GM19324 (cell line): ENCODE measurements at regions not wholly inside any gene's neighbourhood (a gene's known extent, or its start where the extent isn't known, plus 50 kb on each side); places are given as distances from the start of the nearest gene placed in this dataset.
"Not testable (repeated sequence)": the region's sequence is repeated elsewhere in the genome, so short reads cannot be mapped to it uniquely, and the experiment has no call there.

Experiments used
- ATAC-seq: cut with Tn5 transposase; IDR thresholded peaks from one replicate; pipeline ENCODE4 v1.9.1; 2021; ENCODE audit warnings: mild to moderate bottlenecking, moderate library complexity; ENCODE audit not compliant: unreplicated experiment, low FRiP score

- no peak for ATAC-seq
Observed at GRCh38 chr7:112540839-112541577, 60.2 kb downstream of the LSMEM1 start.

- ATAC-seq, result no peak
Observed at GRCh38 chr7:112546723-112547513, 66.1 kb downstream of the LSMEM1 start.

GRCh38 chr7:112547916-112548315 lies 67.1 kb downstream of the LSMEM1 start:
- no peak for ATAC-seq

- peak; percentile 84 for ATAC-seq
Observed at GRCh38 chr7:112550468-112551060, 69.8 kb downstream of the LSMEM1 start.

- not testable (repeated sequence) for ATAC-seq
Observed at GRCh38 chr7:112551521-112551920, 70.7 kb downstream of the LSMEM1 start.

- ATAC-seq, result no peak
Observed at GRCh38 chr7:112554591-112554990, 73.8 kb downstream of the LSMEM1 start.

- ATAC-seq, result peak; percentile 87
Observed at GRCh38 chr7:112556633-112557032, 75.8 kb downstream of the LSMEM1 start.

GRCh38 chr7:112566442-112567324 lies 85.9 kb downstream of the LSMEM1 start:
- no peak for ATAC-seq

GRCh38 chr7:112567388-112567787 lies 86.6 kb downstream of the LSMEM1 start:
- ATAC-seq, result no peak

GRCh38 chr7:112571852-112572607 lies 91.2 kb downstream of the LSMEM1 start:
- ATAC-seq, result no peak

GRCh38 chr7:112572669-112573301 lies 92.0 kb downstream of the LSMEM1 start:
- no peak for ATAC-seq

GRCh38 chr7:112573302-112574039 lies 92.7 kb downstream of the LSMEM1 start:
- ATAC-seq, result no peak

GRCh38 chr7:112575864-112576263 lies 95.1 kb downstream of the LSMEM1 start:
- no peak for ATAC-seq

GRCh38 chr7:112579388-112579787 lies 98.6 kb downstream of the LSMEM1 start:
- ATAC-seq, result no peak

- no peak for ATAC-seq
Observed at GRCh38 chr7:112580717-112581435, 100.1 kb downstream of the LSMEM1 start.

GRCh38 chr7:112581529-112581928 lies 100.7 kb downstream of the LSMEM1 start:
- ATAC-seq, result no peak

- no peak for ATAC-seq
Observed at GRCh38 chr7:112584290-112584689, 103.5 kb downstream of the LSMEM1 start.

GRCh38 chr7:112587504-112587903 lies 106.7 kb downstream of the LSMEM1 start:
- ATAC-seq, result no peak
